SJCRH30 (cell line): ENCODE measurements at regions not wholly inside any gene's neighbourhood (a gene's known extent, or its start where the extent isn't known, plus 50 kb on each side); places are given as distances from the start of the nearest gene placed in this dataset.

Source experiments
- DNase-seq, 2 experiments: peaks; one replicate each; pipeline ENCODE4 v3.0.0-alpha.2; 2015 to 2020
- H3K27ac ChIP-seq: fragments of 250-450 bp; sonication (Bioruptor Pico); 2 replicates; pipeline ENCODE4 v1.5.1; 2020; ENCODE audit warnings: mild to moderate bottlenecking, moderate library complexity
- H3K27me3 ChIP-seq: fragments of 250-450 bp; sonication (Bioruptor Pico); 2 replicates; pipeline ENCODE4 v1.5.1; 2020; ENCODE audit warnings: mild to moderate bottlenecking, moderate library complexity
- H3K36me3 ChIP-seq: fragments of 250-450 bp; sonication (Bioruptor Pico); 2 replicates; pipeline ENCODE4 v1.5.1; 2020; ENCODE audit warnings: mild to moderate bottlenecking, moderate library complexity
- H3K4me1 ChIP-seq: fragments of 250-450 bp; sonication (Bioruptor Pico); 2 replicates; pipeline ENCODE4 v1.5.1; 2020; ENCODE audit warnings: mild to moderate bottlenecking, moderate library complexity
- H3K4me3 ChIP-seq: fragments of 250-450 bp; sonication (Bioruptor Pico); 2 replicates; pipeline ENCODE4 v1.5.1; 2020; ENCODE audit warnings: mild to moderate bottlenecking, moderate library complexity
- H3K9me3 ChIP-seq: fragments of 250-450 bp; sonication (Bioruptor Pico); replicated peaks from 2 replicates; pipeline ENCODE4 v1.5.1; 2020; ENCODE audit warnings: mild to moderate bottlenecking, moderate library complexity

- H3K27me3 ChIP-seq: no peaks in the 10 kb centered on the region
- DNase-seq: no peak
- no peak overlapping the region for H3K4me3 ChIP-seq
- no peaks in the 10 kb centered on the region for H3K36me3 ChIP-seq
- no peak overlapping the region for H3K27ac ChIP-seq
- H3K4me1 ChIP-seq: no peaks in the 10 kb centered on the region
- H3K9me3 ChIP-seq: no peaks in the 10 kb centered on the region
Measured at GRCh38 chr5:67366691-67367395, 170.2 kb upstream of the CD180 start.

GRCh38 chr5:67366276-67366675 is 169.7 kb upstream of the CD180 start:
- Histone ChIP-seq H3K36me3 (no peaks in the 10 kb centered on the region), H3K4me3 (no peak overlapping the region), H3K4me1 (no peaks in the 10 kb centered on the region), H3K27me3 (no peaks in the 10 kb centered on the region), H3K9me3 (no peaks in the 10 kb centered on the region), H3K27ac (no peak overlapping the region)
- DNase-seq: no peak

GRCh38 chr5:67364381-67364970 is 167.9 kb upstream of the CD180 start:
- no peaks in the 10 kb centered on the region for H3K4me1 ChIP-seq
- no peak overlapping the region for H3K4me3 ChIP-seq
- H3K9me3 ChIP-seq: no peaks in the 10 kb centered on the region
- no peaks in the 10 kb centered on the region for H3K27me3 ChIP-seq
- H3K36me3 ChIP-seq: no peaks in the 10 kb centered on the region
- no peak overlapping the region for H3K27ac ChIP-seq
- no peak for DNase-seq

GRCh38 chr5:67363963-67364362 is 167.4 kb upstream of the CD180 start:
- Histone ChIP-seq H3K27ac (no peak overlapping the region), H3K27me3 (no peaks in the 10 kb centered on the region), H3K4me3 (no peak overlapping the region), H3K9me3 (no peaks in the 10 kb centered on the region), H3K36me3 (no peaks in the 10 kb centered on the region), H3K4me1 (no peaks in the 10 kb centered on the region)
- DNase-seq: no peak

GRCh38 chr5:67363180-67363709 is 166.6 kb upstream of the CD180 start:
- no peak for DNase-seq
- H3K4me1 ChIP-seq: no peaks in the 10 kb centered on the region
- no peak overlapping the region for H3K4me3 ChIP-seq
- H3K27me3 ChIP-seq: no peaks in the 10 kb centered on the region
- no peaks in the 10 kb centered on the region for H3K36me3 ChIP-seq
- H3K27ac ChIP-seq: no peak overlapping the region
- H3K9me3 ChIP-seq: no peaks in the 10 kb centered on the region

- no peak overlapping the region for H3K4me3 ChIP-seq
- no peaks in the 10 kb centered on the region for H3K9me3 ChIP-seq
- H3K36me3 ChIP-seq: no peaks in the 10 kb centered on the region
- H3K4me1 ChIP-seq: no peaks in the 10 kb centered on the region
- no peak overlapping the region for H3K27ac ChIP-seq
- DNase-seq: no peak
- no peaks in the 10 kb centered on the region for H3K27me3 ChIP-seq
Measured at GRCh38 chr5:67361932-67362729, 165.5 kb upstream of the CD180 start.

- no peak for DNase-seq
Measured at GRCh38 chr5:67360047-67360446, 163.4 kb upstream of the CD180 start.

GRCh38 chr5:67358186-67358585 is 161.6 kb upstream of the CD180 start:
- H3K4me3 ChIP-seq: no peak overlapping the region
- no peak for DNase-seq
- no peak overlapping the region for H3K27ac ChIP-seq

More at GRCh38 chr5:67360047-67360446, 163.4 kb upstream of the CD180 start:
- no peaks in the 10 kb centered on the region for H3K4me1 ChIP-seq
- H3K9me3 ChIP-seq: no peaks in the 10 kb centered on the region
- no peak overlapping the region for H3K27ac ChIP-seq
- no peaks in the 10 kb centered on the region for H3K27me3 ChIP-seq
- no peak overlapping the region for H3K4me3 ChIP-seq
- no peaks in the 10 kb centered on the region for H3K36me3 ChIP-seq

GRCh38 chr5:67355120-67355713 is 158.6 kb upstream of the CD180 start:
- H3K27ac ChIP-seq: no peak overlapping the region
- H3K27me3 ChIP-seq: no peaks in the 10 kb centered on the region
- no peaks in the 10 kb centered on the region for H3K9me3 ChIP-seq
- no peaks in the 10 kb centered on the region for H3K4me1 ChIP-seq
- H3K4me3 ChIP-seq: no peak overlapping the region
- H3K36me3 ChIP-seq: no peaks in the 10 kb centered on the region
- DNase-seq: no peak

More at GRCh38 chr5:67358186-67358585, 161.6 kb upstream of the CD180 start:
- H3K4me1 ChIP-seq: no peaks in the 10 kb centered on the region
- H3K36me3 ChIP-seq: no peaks in the 10 kb centered on the region
- no peaks in the 10 kb centered on the region for H3K27me3 ChIP-seq
- no peaks in the 10 kb centered on the region for H3K9me3 ChIP-seq

GRCh38 chr5:67353500-67354450 is 157.2 kb upstream of the CD180 start:
- Histone ChIP-seq H3K9me3 (no peaks in the 10 kb centered on the region), H3K4me3 (no peak overlapping the region), H3K4me1 (no peaks in the 10 kb centered on the region), H3K27me3 (no peaks in the 10 kb centered on the region), H3K27ac (no peak overlapping the region), H3K36me3 (no peaks in the 10 kb centered on the region)
- peak in 1 of 2 experiments; percentile 13 for DNase-seq

- H3K4me3 ChIP-seq: no peak overlapping the region
- no peaks in the 10 kb centered on the region for H3K4me1 ChIP-seq
- DNase-seq: no peak
- no peaks in the 10 kb centered on the region for H3K36me3 ChIP-seq
- no peaks in the 10 kb centered on the region for H3K9me3 ChIP-seq
- H3K27ac ChIP-seq: no peak overlapping the region
- H3K27me3 ChIP-seq: no peaks in the 10 kb centered on the region
Measured at GRCh38 chr5:67350618-67351201, 154.1 kb upstream of the CD180 start.

- H3K27ac ChIP-seq: no peak overlapping the region
- H3K4me3 ChIP-seq: no peak overlapping the region
- no peaks in the 10 kb centered on the region for H3K27me3 ChIP-seq
- DNase-seq: no peak
- H3K4me1 ChIP-seq: no peaks in the 10 kb centered on the region
- H3K9me3 ChIP-seq: no peaks in the 10 kb centered on the region
- no peaks in the 10 kb centered on the region for H3K36me3 ChIP-seq
Measured at GRCh38 chr5:67350185-67350584, 153.6 kb upstream of the CD180 start.

- Histone ChIP-seq H3K9me3 (no peaks in the 10 kb centered on the region), H3K36me3 (no peaks in the 10 kb centered on the region), H3K4me1 (no peaks in the 10 kb centered on the region), H3K27ac (no peak overlapping the region), H3K27me3 (no peaks in the 10 kb centered on the region), H3K4me3 (no peak overlapping the region)
- DNase-seq: no peak
Measured at GRCh38 chr5:67347821-67348220, 151.2 kb upstream of the CD180 start.

- H3K4me3 ChIP-seq: no peak overlapping the region
- H3K36me3 ChIP-seq: no peaks in the 10 kb centered on the region
- H3K27ac ChIP-seq: no peak overlapping the region
- H3K27me3 ChIP-seq: no peaks in the 10 kb centered on the region
- DNase-seq: no peak
- H3K4me1 ChIP-seq: no peaks in the 10 kb centered on the region
- H3K9me3 ChIP-seq: no peaks in the 10 kb centered on the region
Measured at GRCh38 chr5:67346611-67347010, 150.0 kb upstream of the CD180 start.
